ENCODE measurements at regions not wholly inside any gene's neighbourhood (a gene's known extent, or its start where the extent isn't known, plus 50 kb on each side); places are given as distances from the start of the nearest gene placed in this dataset.

DNA sequence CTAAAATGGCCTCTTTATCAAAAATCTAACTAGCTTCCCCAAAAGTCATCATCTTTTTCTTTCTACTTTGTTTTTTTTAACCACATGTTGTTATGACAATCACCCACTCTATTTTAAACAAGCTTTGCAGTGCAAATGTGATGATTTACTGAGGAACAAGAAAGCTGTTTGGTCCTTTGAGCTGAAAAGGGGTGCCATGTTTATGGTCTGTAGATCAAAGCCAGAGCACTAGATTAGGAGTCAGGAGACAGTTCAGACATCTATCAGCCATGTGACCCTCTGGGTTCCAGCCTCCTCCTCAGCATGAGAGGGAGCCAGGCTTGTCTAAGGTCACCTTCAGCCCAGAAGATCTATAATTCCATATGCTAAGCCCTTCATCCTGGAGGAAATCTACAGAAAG lies 65.9 kb downstream of the RPL22L1 start:
- Histone ChIP-seq H4K20me1 (replicated peaks in 1 of 2; ENCODE audit: control insufficient read depth in 1 of 2, insufficient read depth in 2 of 2, low read length in 2 of 2) (no peaks in the 10 kb centered on the region), H3K79me1 (ENCODE audit: low read depth, low read length) (no peaks in the 10 kb centered on the region), H3K4ac (replicated peaks; ENCODE audit: insufficient read length, low read depth, low read length) (no peak overlapping the region), H2BK12ac (ENCODE audit: low read depth, low read length) (no peak overlapping the region), H4K8ac (ENCODE audit: extremely low read depth, insufficient read depth, low read length) (no peak overlapping the region), H3K4me3 (ENCODE audit: extremely low read depth in 1 of 4, insufficient read depth in 2 of 4, low read depth in 3 of 4, low read length in 4 of 4) (no peak overlapping the region), H2BK15ac (ENCODE audit: low read length) (no peak overlapping the region), H3K79me2 (ENCODE audit: control insufficient read depth in 1 of 2, insufficient read depth in 2 of 2, low read length in 2 of 2) (no peaks in the 10 kb centered on the region), H4K91ac (replicated peaks; ENCODE audit: insufficient read length, low read length) (no peak overlapping the region), H2BK20ac (ENCODE audit: low read length) (no peak overlapping the region), H3K27ac (ENCODE audit: low read depth, low read length) (no peak overlapping the region), H3K4me2 (ENCODE audit: insufficient read depth in 1 of 2, low read depth in 2 of 2, low read length in 2 of 2) (no peak overlapping the region), H3K14ac (ENCODE audit: insufficient read length) (no peak overlapping the region), H2AFZ (ENCODE audit: low read length) (no peak overlapping the region), H3K9me3 (ENCODE audit: insufficient read depth in 2 of 2, low read depth in 1 of 2, low read length in 1 of 2) (no peaks in the 10 kb centered on the region; a peak in 1 of 4 replicates), H3K4me1 (replicated peaks in 1 of 4; ENCODE audit: control insufficient read depth in 3 of 4, insufficient read depth in 4 of 4, low read length in 3 of 4) (peaks cover 0 to 4% (median 1%) of the 10 kb centered on the region in 4 experiments; a peak in 3 of 7 replicates), H2BK5ac (ENCODE audit: low read depth, low read length) (no peak overlapping the region), H3K36me3 (ENCODE audit: control insufficient read depth in 2 of 4, insufficient read depth in 4 of 4, low read length in 3 of 4) (no peaks in the 10 kb centered on the region), H3K23me2 (ENCODE audit: low read depth, low read length) (no peaks in the 10 kb centered on the region), H3K27me3 (replicated peaks in 1 of 4; ENCODE audit: control insufficient read depth in 3 of 4, extremely low read depth in 1 of 4, insufficient read depth in 3 of 4, low read length in 3 of 4) (no peaks in the 10 kb centered on the region), H3K56ac (replicated peaks; ENCODE audit: insufficient read length, low read depth, low read length) (no peak overlapping the region), H4K5ac (ENCODE audit: insufficient read length, low read depth, low read length) (no peak overlapping the region), H3K23ac (ENCODE audit: insufficient read length) (no peak overlapping the region), H2BK120ac (replicated peaks; ENCODE audit: low read depth, low read length) (no peak overlapping the region), H3K9ac (replicated peaks in 1 of 4; ENCODE audit: extremely low read depth in 1 of 4, low read depth in 3 of 4, low read length in 3 of 4) (no peak overlapping the region), H3K18ac (ENCODE audit: extremely low read depth, low read length) (no peak overlapping the region), H2AK5ac (ENCODE audit: low read depth, low read length) (no peak overlapping the region)
- POLR2A ChIA-PET (ENCODE audit: partially characterized antibody) = no interaction called here
- TF ChIP-seq CREB1 (IDR thresholded peaks at IDR 0.05) (no peak), TAF1 (IDR thresholded peaks at IDR 0.05; ENCODE audit: low read depth, low read length) (no peak), CHD2 (IDR thresholded peaks at IDR 0.05; ENCODE audit: low read length) (no peak), PHF8 (conservative IDR thresholded peaks at IDR 0.05; ENCODE audit: low read depth, low read length) (no peak), RXRA (IDR thresholded peaks at IDR 0.05; ENCODE audit: insufficient read depth, low read depth, low read length) (no peak), BRCA1 (IDR thresholded peaks at IDR 0.05; ENCODE audit: low read depth, low read length) (no peak), SP4 (IDR thresholded peaks at IDR 0.05; ENCODE audit: low read length) (no peak), POU5F1 (IDR thresholded peaks at IDR 0.05; ENCODE audit: low read depth, low read length) (no peak)
- CTCF ChIA-PET (ENCODE audit: partially characterized antibody) = interaction anchor here (1.3 to 3.1 kb wide), 2 partner anchors 9 to 10 kb away, joined by 3 to 24 read pairs; no protein-coding TSS in a partner anchor
- FAIRE-seq = no peak
- no peak for DNase-seq (ENCODE audit: low read depth in 1 of 2, low spot score in 2 of 2)
